SU-DHL-6 (cell line): ENCODE measurements at regions not wholly inside any gene's neighbourhood (a gene's known extent, or its start where the extent isn't known, plus 50 kb on each side); places are given as distances from the start of the nearest gene placed in this dataset.

Experiments
- EZH2phosphoT487 ChIP-seq: fragments of 200-600 bp; sonication (generic), shearing (Covaris generic); conservative IDR thresholded peaks from 2 replicates; pipeline ENCODE4 v1.6.1; 2018; ENCODE audit warnings: mild to moderate bottlenecking, antibody characterized with exemption, low read length, moderate library complexity, mixed read lengths
- TF ChIP-seq, protein P1 (sequence below): fragments of 200-600 bp; sonication (generic); IDR thresholded peaks from one replicate; pipeline ENCODE4 v1.5.1; 2017; ENCODE audit warnings: antibody characterized with exemption, mild to moderate bottlenecking, low read length, moderate library complexity; ENCODE audit not compliant: insufficient read depth, poor library complexity, severe bottlenecking

DNA sequence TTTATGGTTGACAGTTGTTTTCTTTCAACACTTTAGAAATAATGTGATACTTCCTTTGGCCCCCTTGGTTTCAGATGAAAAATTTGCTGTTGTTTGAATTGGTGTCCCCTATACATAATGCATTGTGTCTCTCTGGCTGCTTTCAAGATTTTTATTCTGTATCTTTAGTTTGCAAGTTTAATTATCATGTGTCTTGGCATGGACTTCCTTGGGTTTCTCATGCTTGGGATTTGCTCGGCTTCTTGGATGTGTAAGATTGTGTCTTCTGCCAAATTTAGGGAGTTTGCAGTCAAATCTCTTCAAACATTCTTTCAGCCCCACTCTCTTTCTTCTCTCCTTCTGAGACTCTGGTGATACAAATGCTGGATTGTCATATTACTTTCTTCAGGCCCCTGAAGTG lies 53.4 kb upstream of the PTPRG start:
- TF ChIP-seq, protein P1, sequence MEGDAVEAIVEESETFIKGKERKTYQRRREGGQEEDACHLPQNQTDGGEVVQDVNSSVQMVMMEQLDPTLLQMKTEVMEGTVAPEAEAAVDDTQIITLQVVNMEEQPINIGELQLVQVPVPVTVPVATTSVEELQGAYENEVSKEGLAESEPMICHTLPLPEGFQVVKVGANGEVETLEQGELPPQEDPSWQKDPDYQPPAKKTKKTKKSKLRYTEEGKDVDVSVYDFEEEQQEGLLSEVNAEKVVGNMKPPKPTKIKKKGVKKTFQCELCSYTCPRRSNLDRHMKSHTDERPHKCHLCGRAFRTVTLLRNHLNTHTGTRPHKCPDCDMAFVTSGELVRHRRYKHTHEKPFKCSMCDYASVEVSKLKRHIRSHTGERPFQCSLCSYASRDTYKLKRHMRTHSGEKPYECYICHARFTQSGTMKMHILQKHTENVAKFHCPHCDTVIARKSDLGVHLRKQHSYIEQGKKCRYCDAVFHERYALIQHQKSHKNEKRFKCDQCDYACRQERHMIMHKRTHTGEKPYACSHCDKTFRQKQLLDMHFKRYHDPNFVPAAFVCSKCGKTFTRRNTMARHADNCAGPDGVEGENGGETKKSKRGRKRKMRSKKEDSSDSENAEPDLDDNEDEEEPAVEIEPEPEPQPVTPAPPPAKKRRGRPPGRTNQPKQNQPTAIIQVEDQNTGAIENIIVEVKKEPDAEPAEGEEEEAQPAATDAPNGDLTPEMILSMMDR, result no peak
- no peak for TF ChIP-seq EZH2phosphoT487
